GM18858 (cell line): ENCODE measurements at regions not wholly inside any gene's neighbourhood (a gene's known extent, or its start where the extent isn't known, plus 50 kb on each side); places are given as distances from the start of the nearest gene placed in this dataset.
"Not testable (repeated sequence)": the region's sequence is repeated elsewhere in the genome, so short reads cannot be mapped to it uniquely, and the experiment has no call there.

Experiments used
- ATAC-seq: cut with Tn5 transposase; IDR thresholded peaks from one replicate; pipeline ENCODE4 v1.9.1; 2021; ENCODE audit not compliant: unreplicated experiment

GRCh38 chr3:144665567-144666053, 694.0 kb downstream of the DIPK2A start:
- no peak for ATAC-seq

- no peak for ATAC-seq
These were observed 698.9 kb downstream of the DIPK2A start for GRCh38 chr3:144670571-144670970.

GRCh38 chr3:144677103-144677502, 705.5 kb downstream of the DIPK2A start:
- ATAC-seq: no peak

GRCh38 chr3:144683065-144683464, 711.4 kb downstream of the DIPK2A start:
- ATAC-seq: no peak

- no peak for ATAC-seq
These were observed 716.2 kb downstream of the DIPK2A start for GRCh38 chr3:144687862-144688261.

GRCh38 chr3:144692488-144692887, 720.9 kb downstream of the DIPK2A start:
- no peak for ATAC-seq

- no peak for ATAC-seq
These were observed 736.8 kb downstream of the DIPK2A start for GRCh38 chr3:144708437-144708836.

- ATAC-seq: no peak
These were observed 765.7 kb downstream of the DIPK2A start for GRCh38 chr3:144737281-144737680.

GRCh38 chr3:144743225-144743668, 771.6 kb downstream of the DIPK2A start:
- ATAC-seq: no peak

- ATAC-seq: no peak
These were observed 772.9 kb downstream of the DIPK2A start for GRCh38 chr3:144744473-144744872.

- no peak for ATAC-seq
These were observed 775.0 kb downstream of the DIPK2A start for GRCh38 chr3:144746631-144747030.

- not testable (repeated sequence) for ATAC-seq
These were observed 778.1 kb downstream of the DIPK2A start for GRCh38 chr3:144749536-144750253.

- no peak for ATAC-seq
These were observed 782.6 kb downstream of the DIPK2A start for GRCh38 chr3:144754076-144754783.

- ATAC-seq: no peak
These were observed 785.2 kb downstream of the DIPK2A start for GRCh38 chr3:144756704-144757440.

- ATAC-seq: no peak
These were observed 789.2 kb downstream of the DIPK2A start for GRCh38 chr3:144760831-144761230.

- ATAC-seq: no peak
These were observed 790.5 kb downstream of the DIPK2A start for GRCh38 chr3:144762091-144762490.

- ATAC-seq: peak; percentile 79
These were observed 792.3 kb downstream of the DIPK2A start for GRCh38 chr3:144763878-144764454.

GRCh38 chr3:144770281-144770680, 798.7 kb downstream of the DIPK2A start:
- ATAC-seq: no peak

GRCh38 chr3:144770915-144771351, 799.3 kb downstream of the DIPK2A start:
- no peak for ATAC-seq

GRCh38 chr3:144771381-144771870, 799.8 kb downstream of the DIPK2A start:
- no peak for ATAC-seq

GRCh38 chr3:144772372-144772771, 800.7 kb downstream of the DIPK2A start:
- no peak for ATAC-seq
